NCI-H82 treated with DMSO at 0.1 percent for 48 hours (cell line): ENCODE measurements at regions not wholly inside any gene's neighbourhood (a gene's known extent, or its start where the extent isn't known, plus 50 kb on each side); places are given as distances from the start of the nearest gene placed in this dataset.
A peak's percentile ranks its signal among the peaks of the same experiment; 100 is the strongest.

ENCODE experiments used
- DNase-seq: peaks from one replicate; lab custom pipeline; 2025; ENCODE audit not compliant: unreplicated experiment; lab: John Stamatoyannopoulos, UW

DNA sequence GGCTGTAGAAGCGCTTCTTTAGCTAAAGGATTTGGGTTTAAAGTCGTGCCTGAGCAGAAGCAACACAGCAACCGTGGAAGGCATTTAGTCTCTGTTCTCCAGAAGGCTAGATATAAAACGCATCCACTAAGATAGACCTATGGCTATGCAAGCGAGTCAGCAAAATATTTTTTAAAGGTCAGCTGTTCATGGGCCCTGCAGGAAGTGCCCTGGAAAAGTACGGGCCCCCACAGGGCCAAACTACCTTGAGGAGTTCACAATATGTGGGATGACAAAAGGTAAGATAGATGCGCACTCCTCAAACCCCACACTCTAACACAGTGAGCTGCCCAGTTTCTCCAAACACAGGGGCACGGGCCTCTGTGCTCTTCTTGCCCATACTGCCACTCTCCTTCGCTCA is 261.6 kb downstream of the VPS13C start:
- no peak for DNase-seq

DNA sequence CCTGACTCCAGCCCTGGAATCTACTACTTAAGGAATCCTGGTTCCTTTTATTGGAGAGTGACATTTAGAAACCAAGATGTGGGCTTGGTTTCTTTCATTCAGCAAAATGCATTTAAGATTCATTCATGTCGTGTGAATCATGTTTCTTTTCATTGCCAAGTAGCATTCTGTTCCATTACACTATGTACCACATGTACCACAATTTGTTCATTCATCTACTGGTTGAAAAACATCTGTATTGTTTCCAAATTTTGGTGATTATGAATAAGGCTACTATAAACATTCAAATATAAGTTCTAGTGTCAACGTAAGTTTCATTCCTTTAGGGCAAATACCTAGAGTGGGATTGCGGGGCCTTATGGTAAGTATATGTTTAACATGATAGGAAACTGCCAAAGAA is 264.2 kb downstream of the VPS13C start:
- DNase-seq, result no peak

DNA sequence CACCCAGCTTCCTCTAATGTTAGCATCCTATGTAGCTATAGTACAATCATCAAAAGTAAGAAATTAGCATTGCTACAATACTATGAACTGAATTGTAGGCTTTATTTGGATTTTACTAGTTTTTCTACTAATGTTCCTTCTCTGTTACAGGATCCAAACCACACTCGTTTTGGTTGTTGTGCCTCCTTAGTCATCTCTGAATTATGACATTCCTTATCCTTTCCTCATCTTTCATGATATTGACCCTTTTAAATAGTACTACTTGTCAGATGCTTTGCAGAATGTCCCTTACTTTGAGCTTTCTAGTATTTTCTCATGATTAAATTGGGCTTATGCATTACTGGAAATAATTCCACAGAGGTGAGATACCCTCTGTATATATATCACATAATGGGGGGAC is 265.4 kb downstream of the VPS13C start:
- DNase-seq, result no peak

- DNase-seq, result no peak
These were observed 266.0 kb downstream of the VPS13C start for GRCh38 chr15:61794276-61794675.

GRCh38 chr15:61784734-61785133 is 275.5 kb downstream of the VPS13C start:
- DNase-seq, result no peak

DNA sequence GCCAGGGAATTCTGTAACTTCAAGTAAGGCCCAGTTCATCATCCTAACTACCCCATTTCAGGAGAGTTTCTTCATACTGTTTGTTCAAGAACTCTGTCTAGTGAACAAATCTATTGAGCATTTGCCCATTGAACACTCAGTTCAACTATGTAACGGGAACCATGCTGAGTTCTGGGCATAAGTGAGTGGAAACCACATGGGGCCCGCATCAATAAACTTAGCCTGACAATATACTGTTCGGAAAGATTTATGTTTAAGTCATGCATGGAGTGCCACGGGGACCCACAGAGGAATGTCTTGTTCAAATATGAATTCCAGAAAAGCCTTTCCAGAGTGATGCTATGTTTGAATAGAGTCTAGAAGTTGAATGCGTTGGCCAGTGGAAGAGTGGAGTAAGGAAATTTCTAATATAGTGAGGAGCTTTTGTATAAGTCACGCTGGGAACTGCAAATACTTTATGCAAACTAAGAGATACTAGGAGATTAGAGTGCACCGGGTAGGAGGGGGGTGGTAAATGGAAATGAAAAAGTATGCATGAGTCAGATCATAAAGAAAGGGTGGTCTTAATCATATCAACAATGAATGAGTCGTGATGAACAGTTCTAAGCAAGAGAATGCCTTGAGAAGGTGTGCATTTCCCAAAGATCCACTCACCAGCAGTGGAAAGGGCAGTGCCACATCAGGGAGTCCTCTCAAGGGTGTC is 279.8 kb downstream of the VPS13C start:
- DNase-seq, result no peak

DNA sequence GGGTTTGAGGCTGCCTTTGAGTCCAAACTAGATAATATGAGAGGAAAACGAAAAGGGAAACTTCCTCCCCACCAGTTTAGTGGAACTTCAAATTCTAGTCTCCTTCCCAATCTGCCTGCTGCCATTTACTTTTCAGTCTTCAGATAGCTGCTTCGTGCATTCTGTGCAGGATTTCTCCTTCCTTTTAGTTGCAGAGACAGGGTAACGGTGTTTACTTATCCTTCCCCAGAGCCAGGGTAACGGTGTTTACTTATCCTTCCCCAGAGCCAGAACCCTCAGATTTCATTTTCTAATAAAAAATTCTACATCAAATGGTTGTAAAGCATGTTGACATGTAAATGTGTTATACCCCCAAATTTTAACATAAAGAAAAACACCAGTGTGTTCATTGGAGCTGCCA is 282.6 kb downstream of the VPS13C start:
- DNase-seq, result no peak

DNA sequence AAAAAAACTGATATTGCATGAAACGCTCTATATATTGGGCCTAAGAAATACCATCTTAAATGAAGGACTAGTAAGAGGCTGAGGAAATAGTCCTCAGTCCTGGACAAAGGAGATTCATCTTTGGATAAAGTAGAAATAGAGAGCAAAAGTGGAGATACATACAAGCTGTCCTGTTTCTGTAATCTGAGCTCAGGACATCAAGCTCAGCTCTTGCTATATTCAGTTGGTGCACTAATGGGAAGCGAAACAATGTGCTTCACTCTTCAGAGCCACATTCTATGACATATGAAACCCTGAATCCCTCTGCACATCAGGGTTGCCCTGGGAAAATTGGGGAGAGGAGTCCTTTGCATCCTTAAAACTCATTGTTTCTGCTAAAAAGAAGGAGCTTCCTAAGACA is 290.7 kb downstream of the VPS13C start:
- no peak for DNase-seq

- DNase-seq, result no peak
These were observed 292.1 kb downstream of the VPS13C start for GRCh38 chr15:61768131-61768530.

DNA sequence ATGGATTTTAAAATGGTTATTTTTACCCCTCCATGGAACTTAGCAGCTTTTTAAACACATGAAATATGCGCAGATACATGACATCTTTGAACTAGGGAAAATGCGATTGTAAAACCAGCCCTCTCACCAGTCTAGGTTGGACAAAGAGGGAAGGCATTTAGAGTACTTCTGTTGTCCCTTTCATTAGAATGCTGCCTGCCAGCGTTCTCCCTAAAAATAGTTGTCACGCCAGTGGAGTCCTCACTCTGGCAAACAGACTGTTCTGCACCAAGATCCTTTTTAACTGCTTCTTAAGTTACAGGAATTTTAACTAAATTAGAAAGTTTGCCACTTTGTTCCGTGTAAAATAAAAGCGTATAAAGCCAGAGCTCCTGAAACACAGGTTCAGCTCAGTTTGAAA is 295.3 kb downstream of the VPS13C start:
- DNase-seq, result no peak

DNA sequence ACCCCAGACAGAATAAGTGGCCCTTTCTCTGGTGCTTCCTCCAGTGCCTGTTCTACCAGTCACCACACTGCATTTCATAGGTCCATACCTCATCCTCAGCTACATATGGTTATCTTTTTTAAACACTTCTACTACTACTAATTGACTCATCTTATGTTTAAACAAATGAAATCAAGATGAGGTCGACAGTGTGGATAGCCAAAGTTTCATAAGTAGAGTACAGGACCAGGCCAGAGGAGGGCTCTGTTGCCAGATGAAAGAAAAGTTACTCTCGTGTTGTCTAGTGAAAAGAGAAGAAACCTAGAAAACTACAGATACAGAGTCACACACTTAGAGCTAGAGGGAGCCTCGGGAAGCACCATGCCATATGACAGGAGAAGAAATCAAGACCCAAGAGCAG is 296.1 kb downstream of the VPS13C start:
- DNase-seq, result no peak

GRCh38 chr15:61762676-61763075 is 297.6 kb downstream of the VPS13C start:
- DNase-seq, result no peak

- DNase-seq, result no peak
These were observed 300.6 kb downstream of the VPS13C start for GRCh38 chr15:61759639-61760038.

DNA sequence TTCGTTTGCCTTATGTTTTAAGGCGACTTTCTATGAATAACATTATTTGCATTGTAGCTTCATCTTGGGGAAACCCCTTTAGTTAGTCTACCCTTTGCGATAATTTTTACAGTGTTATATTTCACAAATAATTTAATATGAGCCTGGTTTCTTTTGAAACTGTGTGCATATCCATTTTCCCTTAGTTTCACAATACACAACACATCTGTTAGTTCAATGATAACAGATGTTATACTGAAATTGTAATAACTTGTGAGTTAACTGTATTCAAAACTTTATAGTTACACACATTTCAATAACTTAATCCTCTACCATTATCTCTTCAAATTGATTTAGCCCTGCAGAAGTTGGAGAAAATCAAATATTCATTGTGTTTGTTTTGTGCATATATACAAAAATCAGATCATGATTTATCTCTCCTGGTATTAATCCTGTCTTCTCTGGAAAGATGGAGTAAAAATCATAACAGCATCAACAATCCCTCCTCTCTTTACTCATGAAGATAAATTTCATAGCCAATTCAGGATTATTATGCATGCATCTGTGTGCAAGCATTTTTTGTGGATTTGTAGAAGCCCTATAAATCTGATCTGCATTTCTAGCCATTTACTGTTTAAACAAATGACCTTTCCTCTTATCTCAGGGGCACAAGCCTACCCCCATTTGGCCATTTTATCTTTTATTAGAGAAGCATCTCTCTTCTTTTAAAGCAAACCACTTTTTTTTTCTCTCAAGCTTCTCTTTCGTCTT is 304.0 kb downstream of the VPS13C start:
- DNase-seq, result no peak

DNA sequence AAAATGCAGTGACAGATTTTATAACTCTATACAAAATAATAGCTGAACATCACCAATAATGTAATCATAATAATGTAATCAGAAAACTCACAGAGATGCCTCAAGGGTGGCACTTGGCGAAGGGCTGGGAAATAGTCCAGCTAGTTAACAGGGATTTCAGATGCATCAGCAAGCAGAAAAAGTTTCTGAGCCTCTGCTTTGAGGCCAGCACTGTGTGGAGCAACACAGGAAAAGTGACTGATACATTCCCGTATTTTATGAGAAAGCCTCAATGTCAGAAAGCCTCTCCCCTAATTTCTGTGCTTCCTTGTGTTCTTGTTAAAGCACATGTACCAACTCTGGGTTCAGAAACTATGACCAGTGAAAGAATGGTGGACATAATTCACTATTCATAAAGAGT is 304.8 kb downstream of the VPS13C start:
- DNase-seq, result no peak

- no peak for DNase-seq
These were observed 307.1 kb downstream of the VPS13C start for GRCh38 chr15:61753018-61753710.

DNA sequence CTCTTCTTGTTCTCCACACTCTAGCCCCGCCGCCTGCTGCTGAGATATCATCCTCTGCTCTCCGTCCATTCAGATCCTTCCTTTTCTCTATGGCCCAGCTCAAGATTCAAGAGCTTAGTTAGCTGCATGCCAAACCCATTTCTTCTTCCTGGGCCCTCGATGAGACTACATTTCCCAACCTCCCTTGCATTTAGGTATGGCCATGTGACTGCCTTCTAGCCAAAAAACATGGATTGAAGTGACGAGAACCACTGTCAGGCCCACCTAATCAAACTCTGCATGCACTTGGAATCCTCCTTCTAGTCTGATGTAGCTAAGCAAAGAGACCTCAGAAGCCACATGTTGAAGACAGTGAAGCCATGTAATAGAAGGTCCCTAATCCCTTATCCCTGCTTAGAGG is 308.2 kb downstream of the VPS13C start:
- peak; percentile 26 for DNase-seq

- no peak for DNase-seq
These were observed 309.8 kb downstream of the VPS13C start for GRCh38 chr15:61750271-61751084.

DNA sequence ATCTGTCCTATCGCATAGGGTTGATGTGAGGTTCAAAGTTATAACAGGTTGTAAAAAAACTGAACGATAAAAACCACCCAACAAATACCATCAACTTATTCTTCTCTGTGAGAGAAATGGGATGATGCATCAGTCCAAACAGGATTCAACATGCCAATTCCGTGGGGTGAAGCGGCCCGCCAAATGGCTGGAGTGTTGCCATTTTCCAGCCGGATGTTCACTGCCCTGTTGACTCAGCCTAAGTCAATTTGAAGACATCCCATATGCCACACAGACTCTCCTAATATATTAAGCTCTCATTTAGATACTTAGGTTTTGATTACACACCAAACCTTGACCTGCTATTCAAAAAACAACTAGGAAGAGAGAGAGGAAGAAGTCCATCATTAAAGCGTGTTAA is 311.1 kb downstream of the VPS13C start:
- peak; percentile 61 for DNase-seq

GRCh38 chr15:61748529-61748928 is 311.7 kb downstream of the VPS13C start:
- no peak for DNase-seq

- no peak for DNase-seq
These were observed 313.7 kb downstream of the VPS13C start for GRCh38 chr15:61746589-61746988.
